Globus pallidus (tissue), 1 donor: ENCODE measurements at regions not wholly inside any gene's neighbourhood (a gene's known extent, or its start where the extent isn't known, plus 50 kb on each side); places are given as distances from the start of the nearest gene placed in this dataset.
"Not testable (repeated sequence)": the region's sequence is repeated elsewhere in the genome, so short reads cannot be mapped to it uniquely, and the experiment has no call there.

Source experiments
- DNase-seq: peaks from one replicate; pipeline ENCODE4 v3.0.0-alpha.2; 2015; ENCODE audit warnings: low spot score

DNA sequence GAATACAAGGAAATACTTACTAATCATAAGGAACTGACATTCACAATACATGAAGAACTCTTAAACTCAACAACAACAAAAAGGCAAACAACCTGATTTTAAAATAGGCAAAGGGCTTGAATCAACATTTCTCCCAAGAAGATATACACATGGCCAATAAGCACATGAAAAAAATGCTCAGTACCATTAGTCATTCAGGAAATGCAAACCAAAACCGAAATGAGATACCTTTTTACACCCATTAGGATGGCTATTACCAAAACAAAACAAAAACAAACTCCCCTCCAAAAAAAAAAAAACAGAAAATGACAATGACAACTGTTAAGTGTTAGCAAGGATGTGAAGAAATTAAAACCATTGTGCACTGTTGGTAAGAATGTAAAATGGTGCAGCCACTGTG is 104.1 kb upstream of the ZNF462 start:
- DNase-seq, result no peak

DNA sequence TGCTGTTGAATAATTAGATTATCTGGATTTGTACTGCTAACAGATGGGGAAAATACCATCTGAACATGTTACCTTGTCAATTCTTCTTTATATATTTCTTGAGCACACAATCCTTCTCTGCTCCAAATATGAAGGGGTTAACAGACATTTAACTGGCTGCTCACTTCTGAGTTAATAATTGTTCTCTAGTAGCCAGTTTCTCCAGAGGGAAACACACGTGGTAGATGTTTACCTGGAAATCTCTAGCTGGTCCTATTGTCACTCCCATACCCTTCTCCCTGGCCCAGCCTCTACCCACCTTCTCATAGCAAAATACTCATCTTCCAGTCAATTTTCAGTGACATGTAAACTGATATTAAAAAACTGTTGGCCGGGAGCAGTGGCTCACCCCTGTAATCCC is 101.5 kb upstream of the ZNF462 start:
- no peak for DNase-seq

DNA sequence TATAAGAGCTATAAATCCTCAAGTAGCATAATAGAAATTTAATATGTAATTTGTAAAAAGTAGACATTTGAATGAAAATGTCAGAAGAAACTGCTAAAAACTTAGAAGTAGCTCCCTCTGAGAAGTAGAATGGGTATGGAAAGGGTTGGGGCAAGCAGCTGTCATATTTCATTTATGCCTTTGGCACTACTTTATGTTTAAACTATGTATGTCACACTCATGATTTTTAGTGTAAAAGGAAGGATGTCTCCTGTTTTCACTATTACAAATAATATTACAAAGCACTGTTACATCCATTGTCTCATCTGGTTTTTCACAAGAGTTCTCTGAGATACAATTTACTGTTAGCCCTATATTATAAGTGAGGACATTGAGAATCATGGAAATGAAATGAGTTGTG is 96.3 kb upstream of the ZNF462 start:
- DNase-seq, result no peak

DNA sequence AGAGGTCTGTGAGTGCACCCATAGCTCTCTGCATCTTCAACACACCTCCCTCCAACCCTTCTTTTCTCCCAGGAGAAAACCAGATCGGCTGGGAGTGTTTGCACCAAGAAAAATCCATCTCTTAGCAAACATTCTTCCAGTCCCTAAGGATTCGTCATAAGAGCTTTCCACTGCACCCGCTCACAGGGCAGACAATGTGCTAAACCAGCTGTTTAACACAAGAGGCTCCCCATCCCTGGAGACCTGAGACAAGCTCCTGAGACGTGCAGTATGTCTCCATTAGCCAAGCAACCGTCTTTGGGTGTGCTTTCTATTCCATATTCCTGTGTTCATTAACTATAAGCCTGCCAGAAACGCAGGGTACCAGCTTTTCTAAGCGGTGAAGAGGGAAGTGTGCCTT is 93.6 kb upstream of the ZNF462 start:
- DNase-seq, result no peak

DNA sequence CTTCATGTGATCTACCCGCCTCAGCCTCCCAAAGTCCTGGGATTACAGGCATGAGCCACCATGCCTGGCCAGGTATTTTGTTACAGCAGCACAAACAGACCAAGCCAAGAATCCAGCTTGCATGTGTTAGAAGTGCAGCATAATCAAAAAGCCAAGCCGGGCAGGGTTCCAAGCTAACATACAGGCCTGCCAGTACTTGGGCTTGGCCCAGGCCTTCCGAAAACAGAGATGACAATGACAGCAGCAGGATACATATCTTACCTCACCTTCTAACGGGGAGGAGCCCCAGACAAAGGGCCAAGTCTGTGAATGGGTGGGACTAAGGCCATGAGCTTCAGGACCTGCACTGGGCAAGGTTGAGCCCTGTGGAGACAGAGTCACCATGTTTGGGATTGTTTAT is 91.4 kb upstream of the ZNF462 start:
- DNase-seq, result no peak

DNA sequence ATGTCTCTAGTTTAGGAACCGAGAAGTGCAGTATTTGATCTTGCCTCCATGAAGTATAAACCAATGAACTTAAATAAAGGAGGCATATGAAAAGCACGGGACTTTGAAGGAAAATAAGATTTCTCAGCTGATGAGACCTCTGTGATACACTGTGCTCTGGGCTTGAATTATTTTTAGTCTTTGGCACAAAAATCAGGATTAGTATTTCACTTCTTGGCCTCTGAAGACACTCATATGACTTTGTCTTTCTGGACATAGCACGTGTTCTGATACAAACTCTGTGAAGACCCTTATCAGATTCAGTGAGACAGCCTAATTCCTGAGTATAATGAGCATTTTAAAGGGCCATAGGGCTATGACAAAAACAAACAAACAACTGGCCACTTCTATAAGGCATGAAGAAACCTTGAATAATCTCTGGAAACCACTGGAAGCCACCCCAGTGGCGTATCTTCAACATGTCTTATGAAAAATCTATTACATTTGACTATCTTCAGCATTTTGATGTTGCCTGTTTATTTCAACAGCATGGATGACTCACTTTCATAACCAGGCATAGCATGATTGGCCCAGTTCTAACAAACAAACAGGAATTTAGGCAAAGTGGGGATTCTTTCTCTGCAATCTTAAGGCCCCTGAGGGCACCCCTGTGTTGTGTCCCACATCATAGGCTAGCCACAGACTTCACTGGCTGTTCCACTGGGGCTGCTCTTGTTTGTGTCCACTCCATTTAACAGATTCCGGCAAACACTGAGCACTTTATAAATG is 90.3 kb upstream of the ZNF462 start:
- DNase-seq, result no peak

DNA sequence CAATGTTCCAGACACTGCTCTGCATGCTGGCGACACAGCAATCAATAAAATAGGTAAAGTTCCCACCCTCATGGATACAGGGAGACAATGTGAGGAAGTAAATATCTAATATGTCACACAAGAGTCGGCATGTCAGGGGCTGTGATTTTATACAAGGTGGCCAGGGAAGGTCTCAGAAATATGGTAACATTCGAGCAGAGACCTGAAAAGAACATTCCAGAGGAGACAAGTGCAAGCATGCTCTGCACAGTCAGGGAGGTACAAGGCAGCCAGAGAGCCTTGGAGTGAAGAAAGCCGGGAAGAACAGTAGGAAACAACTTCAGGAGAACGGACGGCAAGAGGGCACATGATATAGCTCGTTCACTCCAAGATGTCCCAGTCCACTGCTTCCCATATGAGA is 89.2 kb upstream of the ZNF462 start:
- DNase-seq, result no peak

DNA sequence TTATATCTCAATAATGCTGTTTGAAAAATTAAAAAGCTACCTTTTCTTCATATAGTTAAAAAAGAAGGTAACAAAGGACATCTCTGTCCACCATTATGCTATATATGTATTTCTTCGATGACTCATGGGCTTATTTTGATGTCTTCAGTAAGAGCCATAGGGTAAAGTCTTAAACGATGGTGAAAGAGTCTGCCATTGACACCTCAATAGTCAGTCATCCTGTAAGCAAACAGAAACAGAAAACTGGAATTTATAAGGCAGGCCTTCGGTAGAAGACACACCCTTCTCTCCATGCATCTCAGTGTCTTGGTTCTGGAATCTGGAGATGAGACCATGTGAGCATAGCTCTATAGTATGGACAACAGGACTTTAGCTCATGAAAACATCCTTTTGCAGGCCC is 87.0 kb upstream of the ZNF462 start:
- DNase-seq, result no peak

DNA sequence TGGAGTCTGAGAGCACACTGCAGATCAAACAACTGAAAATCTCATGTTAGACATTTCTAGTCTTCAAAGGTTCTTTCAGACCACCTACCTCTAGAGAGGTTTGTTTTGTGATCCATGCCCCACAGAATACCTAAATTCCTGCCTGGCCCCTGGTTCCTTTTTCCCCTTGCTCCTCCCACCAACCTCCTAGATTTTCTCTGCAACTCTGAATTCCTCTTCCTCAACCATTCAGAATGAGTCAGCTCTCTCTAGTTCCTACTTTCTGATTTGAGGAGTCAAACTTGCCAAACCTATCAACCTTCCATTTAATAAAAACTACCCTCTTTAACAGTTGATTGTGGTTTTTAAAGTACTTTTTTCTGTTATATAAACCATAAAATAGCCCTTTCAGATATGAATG is 83.2 kb upstream of the ZNF462 start:
- DNase-seq, result no peak

DNA sequence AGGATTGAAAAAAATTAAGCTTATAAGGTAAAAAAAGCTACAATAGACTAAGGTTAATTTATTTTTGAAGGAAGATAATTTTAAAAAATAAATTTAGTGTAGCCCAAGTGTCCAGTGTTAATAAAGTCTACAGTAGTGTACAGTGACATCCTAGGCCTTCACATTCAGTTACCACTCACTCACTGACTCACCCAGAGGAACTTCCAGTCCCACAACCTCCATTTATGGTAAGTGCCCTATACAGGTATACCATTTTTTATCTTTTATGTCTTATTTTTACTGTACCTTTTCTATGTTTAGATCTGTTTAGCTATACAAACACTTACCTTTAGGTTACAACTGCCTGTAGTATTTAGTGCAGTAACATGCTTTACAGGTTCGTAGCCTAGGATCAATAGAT is 79.8 kb upstream of the ZNF462 start:
- DNase-seq, result no peak

DNA sequence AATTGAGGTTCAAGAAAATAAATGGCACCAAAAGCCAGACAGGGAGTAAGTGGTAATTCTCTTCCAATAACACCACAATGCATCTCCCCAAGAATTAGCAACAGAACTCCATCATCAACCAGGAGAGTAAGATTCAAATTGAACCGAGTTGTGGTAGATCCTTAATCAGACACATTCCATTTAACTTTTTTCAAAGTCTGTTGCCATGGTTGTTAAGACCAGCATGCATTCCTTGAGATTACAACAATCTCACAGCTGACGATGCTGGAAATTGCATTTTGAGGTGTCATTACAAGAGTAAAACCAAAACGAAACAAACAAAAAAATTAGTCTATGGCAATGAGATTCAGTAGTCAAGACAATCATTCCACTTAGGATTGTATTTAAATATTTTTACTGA is 78.9 kb upstream of the ZNF462 start:
- no peak for DNase-seq

DNA sequence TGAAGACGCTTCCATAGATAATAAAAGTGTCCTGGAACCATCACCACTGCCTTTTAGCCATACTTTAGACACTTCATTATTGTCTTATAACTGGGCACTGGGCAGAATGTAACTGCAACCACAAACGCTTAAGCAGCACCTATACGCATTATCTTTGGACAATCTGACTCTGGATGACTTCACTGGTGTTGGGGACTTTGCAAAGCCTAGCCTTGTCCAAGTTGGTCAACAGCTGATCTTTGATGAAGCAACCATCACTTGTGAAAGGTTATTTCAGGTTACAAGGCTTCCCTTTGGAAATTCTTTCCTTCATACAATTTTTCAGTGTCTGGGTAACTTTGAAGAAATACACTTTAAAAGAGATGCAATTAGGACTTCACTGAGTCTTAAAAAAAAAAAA is 77.8 kb upstream of the ZNF462 start:
- DNase-seq, result no peak

DNA sequence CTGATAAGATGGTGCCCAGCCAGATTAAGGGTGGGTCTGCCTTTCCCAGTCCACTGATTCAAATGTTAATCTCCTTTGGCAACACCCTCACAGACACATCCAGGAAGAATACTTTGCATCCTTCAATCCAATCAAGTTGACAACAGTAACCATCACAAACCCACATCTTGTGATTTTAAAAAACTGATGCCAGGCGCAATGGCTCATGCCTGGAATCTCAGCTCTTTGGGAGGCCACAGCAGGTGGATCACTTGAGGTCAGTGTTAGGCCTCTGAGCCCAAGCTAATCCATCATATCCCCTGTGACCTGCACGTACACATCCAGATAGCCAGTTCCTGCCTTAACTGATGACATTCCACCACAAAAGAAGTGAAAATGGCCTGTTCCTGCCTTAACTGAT is 74.9 kb upstream of the ZNF462 start:
- not testable (repeated sequence) for DNase-seq

DNA sequence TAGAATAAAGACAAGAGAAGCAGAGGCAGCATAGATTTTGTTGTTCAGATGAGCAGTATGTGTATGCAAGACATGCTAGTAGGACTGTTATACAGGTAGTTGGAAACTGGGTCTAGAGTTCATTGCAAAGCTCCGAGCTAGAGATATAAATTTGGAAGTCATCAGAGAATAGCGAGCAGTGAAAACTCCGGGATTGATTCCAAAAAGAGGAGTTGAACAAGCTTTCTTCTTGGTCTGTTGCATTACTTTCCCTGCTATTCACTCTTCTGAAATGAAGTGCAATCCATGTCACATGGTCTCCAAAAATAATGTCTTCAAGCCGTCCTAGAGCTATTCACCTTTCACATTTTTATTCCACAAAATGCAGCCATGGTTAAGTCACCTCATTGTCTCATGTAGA is 67.9 kb upstream of the ZNF462 start:
- DNase-seq, result no peak

DNA sequence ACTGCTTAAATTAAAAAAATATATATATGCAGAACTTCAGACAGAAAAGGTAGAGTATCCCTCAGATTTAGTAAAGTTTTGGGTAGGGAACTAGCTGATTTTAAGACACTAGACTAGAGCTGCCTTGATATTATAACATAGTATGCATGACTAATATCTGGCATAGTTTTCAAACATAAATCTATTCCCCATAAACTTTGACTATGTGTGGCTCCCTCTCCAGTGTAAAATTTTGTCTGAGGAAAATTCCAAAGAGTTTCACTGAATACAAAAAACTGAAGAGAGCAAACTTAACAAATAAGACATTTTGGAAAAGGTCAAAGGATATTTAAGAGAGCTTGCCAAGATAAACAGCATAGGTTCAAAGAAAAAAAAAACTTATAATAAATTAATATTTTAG is 66.2 kb upstream of the ZNF462 start:
- DNase-seq, result no peak

DNA sequence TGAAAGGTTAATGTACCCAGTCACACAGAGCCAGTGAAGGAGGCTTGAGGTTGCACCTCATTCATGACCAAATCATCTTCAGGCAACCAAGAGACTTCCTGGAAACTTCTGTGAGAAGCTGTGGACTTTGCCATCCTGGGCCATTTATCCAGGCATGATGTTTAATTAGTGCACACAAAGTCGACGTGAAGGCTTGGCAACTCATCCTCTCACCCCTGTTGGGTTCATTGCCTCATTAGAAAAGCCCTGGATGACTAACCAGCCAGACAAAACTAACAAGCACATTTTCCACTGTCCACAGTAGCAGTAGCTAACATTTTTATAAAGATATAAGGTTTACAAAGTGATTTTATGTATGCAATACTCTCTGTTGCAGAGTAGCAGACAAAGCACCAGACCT is 65.7 kb upstream of the ZNF462 start:
- no peak for DNase-seq

DNA sequence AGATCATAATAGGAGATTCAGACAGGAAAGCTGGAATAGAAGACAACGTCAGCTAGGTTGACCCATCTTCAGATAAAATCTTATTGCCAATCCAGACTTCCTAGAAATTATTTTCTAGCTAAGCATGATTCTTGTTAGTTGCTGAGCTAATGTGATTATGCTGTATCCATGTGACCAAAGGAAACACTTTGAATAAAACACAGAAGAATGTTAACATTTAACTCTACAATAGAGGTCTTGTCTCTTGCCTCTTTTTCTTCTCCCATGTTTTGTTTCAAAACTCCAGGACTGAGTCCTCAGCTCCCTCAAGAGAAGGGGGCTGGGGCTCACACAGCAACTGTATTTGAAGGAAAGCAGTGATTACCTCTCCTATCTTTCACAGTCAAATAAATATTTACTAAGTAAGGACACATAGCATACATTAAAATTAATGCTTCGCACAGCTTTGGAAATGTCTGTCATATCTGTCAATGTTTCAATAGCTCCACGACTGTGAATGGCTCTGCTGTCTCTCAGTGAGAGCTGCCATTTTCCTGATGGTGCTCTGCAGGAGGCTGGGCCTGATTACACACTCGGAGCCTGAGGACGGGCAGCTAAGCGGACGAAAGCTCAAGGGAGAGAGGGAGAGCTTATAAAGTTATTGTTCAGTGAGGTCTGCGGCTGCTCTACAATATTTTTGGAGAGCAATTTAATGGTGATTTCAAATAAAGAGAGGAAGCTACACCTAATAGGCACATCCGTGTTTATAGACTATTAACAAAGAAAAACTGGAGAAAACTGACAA is 64.8 kb upstream of the ZNF462 start:
- DNase-seq, result no peak

DNA sequence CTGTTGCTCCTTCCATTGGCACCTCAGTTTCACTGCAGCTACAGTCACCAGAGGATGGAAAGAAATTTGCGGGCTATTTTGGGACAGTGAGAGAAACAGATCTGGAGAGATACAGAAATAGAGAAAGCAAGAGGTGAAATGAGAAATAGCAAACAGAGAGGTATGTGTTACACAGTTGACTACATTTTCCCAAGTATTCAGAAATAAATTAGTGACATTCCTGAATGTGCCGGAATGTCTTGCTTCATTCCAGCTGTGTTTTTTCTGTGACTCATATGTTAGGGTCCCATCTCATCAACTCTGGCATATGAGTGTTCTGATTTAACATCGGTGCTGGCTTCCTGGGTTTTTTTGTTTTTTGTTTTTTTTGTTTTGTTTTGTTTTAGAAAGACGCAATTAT is 63.8 kb upstream of the ZNF462 start:
- no peak for DNase-seq

DNA sequence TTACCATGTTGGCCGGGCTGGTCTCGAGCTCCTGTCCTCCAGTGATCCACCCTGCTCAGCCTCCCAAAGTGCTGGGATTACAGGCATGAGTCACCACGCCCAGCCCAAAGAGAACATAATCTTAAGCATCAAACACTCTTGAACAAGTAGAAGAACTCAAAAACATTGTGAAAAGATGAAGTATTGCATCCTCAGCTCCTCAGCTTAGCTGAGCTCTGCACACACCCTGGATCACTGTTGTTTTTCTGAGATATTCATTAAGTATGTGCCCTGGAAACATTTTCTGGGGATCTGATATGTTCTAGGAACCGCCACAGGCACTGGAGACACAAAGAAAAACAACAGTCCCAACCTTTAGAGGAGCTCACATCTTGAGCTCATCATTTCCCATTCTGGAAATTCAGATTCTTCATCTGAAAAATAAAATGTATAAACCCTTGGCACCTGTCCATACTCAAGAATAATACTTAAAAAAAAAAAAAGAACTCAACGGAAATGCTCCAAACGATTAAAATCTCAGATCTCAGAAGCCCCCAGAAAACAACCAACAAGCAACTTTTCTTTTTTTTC is 62.2 kb upstream of the ZNF462 start:
- DNase-seq, result no peak

DNA sequence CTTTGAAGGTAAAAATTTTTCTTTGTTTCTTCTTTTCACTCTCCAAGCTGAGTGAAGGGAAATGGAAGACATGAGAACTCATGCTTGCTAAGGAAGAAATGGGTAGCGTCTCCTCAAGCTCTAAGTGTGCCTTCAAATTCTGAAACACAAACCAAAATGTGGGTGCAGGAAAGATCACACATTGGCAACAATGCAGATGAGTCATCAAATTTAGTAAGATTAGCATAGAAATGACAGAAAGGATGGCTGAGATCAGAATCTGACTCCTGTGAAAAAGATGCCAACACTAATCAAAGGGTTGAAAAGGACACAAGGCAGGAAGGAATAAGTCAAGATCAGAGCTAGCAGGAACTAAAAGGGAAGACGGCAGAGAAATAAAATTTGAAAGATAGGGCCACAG is 61.1 kb upstream of the ZNF462 start:
- no peak for DNase-seq
